SU-DHL-6 (cell line): ENCODE measurements at regions not wholly inside any gene's neighbourhood (a gene's known extent, or its start where the extent isn't known, plus 50 kb on each side); places are given as distances from the start of the nearest gene placed in this dataset.

Experiments used
- H2AFZ ChIP-seq: fragments of 200-600 bp; sonication (generic); 2 replicates; pipeline ENCODE4 v1.6.1; 2014; ENCODE audit warnings: low read depth, mild to moderate bottlenecking, moderate library complexity, mixed read lengths, antibody characterized with exemption, low read length; ENCODE audit not compliant: severe bottlenecking
- H3F3A ChIP-seq: fragments of 200-600 bp; shearing (Covaris generic); 2 replicates; pipeline ENCODE4 v1.6.0; 2016; ENCODE audit warnings: antibody characterized with exemption, mild to moderate bottlenecking; ENCODE audit not compliant: insufficient read depth
- H3K27ac ChIP-seq: fragments of 200-600 bp; sonication (generic); 2 replicates; pipeline ENCODE4 v1.5.1; 2016; ENCODE audit warnings: low read depth, mild to moderate bottlenecking, low read length, moderate library complexity, mixed read lengths
- H3K27me3 ChIP-seq: fragments of 200-600 bp; sonication (generic), shearing (Covaris generic); 2 replicates; pipeline ENCODE4 v1.6.0; 2014; ENCODE audit warnings: mild to moderate bottlenecking, low read length
- H3K36me3 ChIP-seq: fragments of 200-600 bp; sonication (generic); 2 replicates; pipeline ENCODE4 v1.6.1; 2014; ENCODE audit warnings: mild to moderate bottlenecking, low read length, mixed read lengths
- H3K4me2 ChIP-seq: fragments of 300-600, 200-600 bp; shearing (Covaris generic), sonication (generic); 2 replicates; pipeline ENCODE4 v1.6.0; 2014; ENCODE audit warnings: low read length, low read depth, mild to moderate bottlenecking; ENCODE audit not compliant: poor library complexity, severe bottlenecking
- H3K4me3 ChIP-seq: fragments of 200-600 bp; sonication (generic); 2 replicates; pipeline ENCODE4 v1.5.1; 2014; ENCODE audit warnings: antibody characterized with exemption, low read length, mild to moderate bottlenecking, mixed read lengths; ENCODE audit not compliant: insufficient read depth, poor library complexity, severe bottlenecking
- H3K79me2 ChIP-seq: fragments of 200-600 bp; sonication (generic); 2 replicates; pipeline ENCODE4 v1.6.1; 2014; ENCODE audit warnings: mild to moderate bottlenecking, low read length, moderate library complexity; ENCODE audit not compliant: insufficient read depth
- H3K9ac ChIP-seq: fragments of 200-600 bp; sonication (generic); 2 replicates; pipeline ENCODE4 v1.7.0; 2014; ENCODE audit warnings: mild to moderate bottlenecking, low read length
- H3K9me2 ChIP-seq: fragments of 200-600 bp; sonication (generic); replicated peaks from 2 replicates; pipeline ENCODE4 v1.6.1; 2014; ENCODE audit warnings: low read length; ENCODE audit not compliant: insufficient read depth
- H3K9me3 ChIP-seq: fragments of 200-600 bp; sonication (generic); 2 replicates; pipeline ENCODE4 v1.6.1; 2014; ENCODE audit warnings: low read length, mixed read lengths; ENCODE audit not compliant: insufficient read depth
- H4K20me1 ChIP-seq: fragments of 200-600 bp; sonication (generic); 2 replicates; pipeline ENCODE4 v1.6.1; 2014; ENCODE audit warnings: low read depth, mild to moderate bottlenecking, antibody characterized with exemption, low read length, moderate library complexity, mixed read lengths
- CTCF ChIP-seq: fragments of 200-600 bp; sonication (generic); IDR thresholded peaks from one replicate; pipeline ENCODE4 v1.5.1; 2017; ENCODE audit warnings: antibody characterized with exemption, mild to moderate bottlenecking, low read length, moderate library complexity; ENCODE audit not compliant: insufficient read depth, poor library complexity, severe bottlenecking
- EZH2phosphoT487 ChIP-seq: fragments of 200-600 bp; sonication (generic), shearing (Covaris generic); conservative IDR thresholded peaks from 2 replicates; pipeline ENCODE4 v1.6.1; 2018; ENCODE audit warnings: mild to moderate bottlenecking, antibody characterized with exemption, low read length, moderate library complexity, mixed read lengths

DNA sequence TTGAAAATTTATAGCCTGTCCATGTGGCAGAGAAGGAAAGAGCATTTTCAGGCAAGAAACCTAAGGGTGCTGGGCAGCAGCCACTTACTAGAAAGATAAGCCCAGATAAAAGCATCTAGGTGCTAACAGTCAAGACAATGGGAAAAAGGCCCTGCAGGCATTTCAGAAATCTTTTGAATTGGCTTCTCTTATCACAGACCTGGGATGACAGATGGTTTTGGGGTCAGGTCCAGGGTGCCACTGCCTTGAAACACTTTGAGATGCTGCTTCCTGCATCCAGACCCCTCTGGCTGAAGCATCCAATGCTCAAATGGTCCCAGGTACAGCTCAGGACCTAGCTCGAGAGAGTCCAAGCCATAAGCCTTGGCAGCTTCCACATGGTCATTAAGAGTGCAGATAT is 466.5 kb downstream of the FSCB start:
- no peak overlapping the region for H2AFZ ChIP-seq
- no peaks in the 10 kb centered on the region for H3F3A ChIP-seq
- H3K4me2 ChIP-seq = no peak overlapping the region
- H3K27me3 ChIP-seq = no peaks in the 10 kb centered on the region
- TF ChIP-seq EZH2phosphoT487 (no peak), CTCF (no peak)
- H3K9me3 ChIP-seq = peaks cover 22% of the 10 kb centered on the region
- H3K9me2 ChIP-seq = no peaks in the 10 kb centered on the region
- H4K20me1 ChIP-seq = no peaks in the 10 kb centered on the region
- no peak overlapping the region for H3K9ac ChIP-seq
- no peak overlapping the region for H3K27ac ChIP-seq
- no peaks in the 10 kb centered on the region for H3K36me3 ChIP-seq
- H3K4me3 ChIP-seq = no peak overlapping the region
- H3K79me2 ChIP-seq = no peaks in the 10 kb centered on the region

- Histone ChIP-seq H2AFZ (no peak overlapping the region), H4K20me1 (no peaks in the 10 kb centered on the region), H3K79me2 (no peaks in the 10 kb centered on the region), H3K9ac (no peak overlapping the region), H3K27ac (no peak overlapping the region), H3K27me3 (no peaks in the 10 kb centered on the region), H3K4me2 (no peak overlapping the region), H3K9me3 (peaks cover 22% of the 10 kb centered on the region), H3F3A (no peaks in the 10 kb centered on the region), H3K4me3 (no peak overlapping the region), H3K9me2 (no peaks in the 10 kb centered on the region), H3K36me3 (no peaks in the 10 kb centered on the region)
- TF ChIP-seq EZH2phosphoT487 = no peak
- no peak for TF ChIP-seq CTCF
These were observed 470.8 kb downstream of the FSCB start for GRCh38 chr14:44036248-44036647.

GRCh38 chr14:44035707-44036106 is 471.4 kb downstream of the FSCB start:
- TF ChIP-seq CTCF (no peak), EZH2phosphoT487 (no peak)
- no peaks in the 10 kb centered on the region for H3K27me3 ChIP-seq
- no peaks in the 10 kb centered on the region for H3F3A ChIP-seq
- no peak overlapping the region for H2AFZ ChIP-seq
- H3K79me2 ChIP-seq = no peaks in the 10 kb centered on the region
- H3K4me3 ChIP-seq = no peak overlapping the region
- no peaks in the 10 kb centered on the region for H4K20me1 ChIP-seq
- H3K36me3 ChIP-seq = no peaks in the 10 kb centered on the region
- H3K27ac ChIP-seq = no peak overlapping the region
- H3K9me3 ChIP-seq = peaks cover 22% of the 10 kb centered on the region
- H3K9me2 ChIP-seq = no peaks in the 10 kb centered on the region
- H3K9ac ChIP-seq = no peak overlapping the region
- no peak overlapping the region for H3K4me2 ChIP-seq

DNA sequence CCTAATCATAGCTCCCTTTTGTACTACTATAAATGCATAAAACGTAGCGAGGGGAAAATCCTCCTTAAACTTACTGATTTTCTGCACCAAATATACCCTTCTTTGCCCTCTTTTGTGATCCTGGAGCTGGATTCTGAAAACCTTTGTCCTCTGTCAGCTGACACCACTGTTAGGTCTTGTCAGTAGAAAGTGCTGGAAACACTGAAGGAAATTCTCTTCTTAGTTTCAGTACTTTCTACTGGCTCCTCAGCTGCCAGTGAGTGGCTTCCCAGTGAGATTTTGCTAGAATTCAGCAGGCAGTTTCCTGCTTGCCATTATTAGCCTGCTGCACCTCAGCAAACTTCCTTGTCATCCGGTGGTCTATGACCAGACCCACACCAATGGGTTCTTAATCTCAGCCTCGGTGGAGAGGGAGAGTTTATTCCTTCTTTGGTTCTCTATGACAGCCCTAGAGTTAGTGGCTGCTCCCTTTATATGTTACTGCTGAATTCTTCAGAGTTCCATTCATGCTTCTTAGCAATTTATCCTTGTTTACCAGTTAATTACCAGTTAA is 476.2 kb downstream of the FSCB start:
- no peak overlapping the region for H3K4me2 ChIP-seq
- no peaks in the 10 kb centered on the region for H3K27me3 ChIP-seq
- peak overlapping the region; percentile 15 for H2AFZ ChIP-seq
- no peak overlapping the region for H3K4me3 ChIP-seq
- no peaks in the 10 kb centered on the region for H3K9me3 ChIP-seq
- H3K79me2 ChIP-seq = no peaks in the 10 kb centered on the region
- no peaks in the 10 kb centered on the region for H3K9me2 ChIP-seq
- no peaks in the 10 kb centered on the region for H4K20me1 ChIP-seq
- no peak overlapping the region for H3K9ac ChIP-seq
- H3K36me3 ChIP-seq = no peaks in the 10 kb centered on the region
- TF ChIP-seq EZH2phosphoT487 (no peak), CTCF (no peak)
- H3F3A ChIP-seq = no peaks in the 10 kb centered on the region; the same call in 1 of the 2 replicates
- H3K27ac ChIP-seq = no peak overlapping the region
